GM23338 (cell line): ENCODE measurements at regions not wholly inside any gene's neighbourhood (a gene's known extent, or its start where the extent isn't known, plus 50 kb on each side); places are given as distances from the start of the nearest gene placed in this dataset.

Source experiments
- CTCF ChIP-seq, 2 experiments: fragments of 200-600 bp in 1 of 2; sonication (generic) in 1 of 2; conservative IDR thresholded peaks; 2 replicates each; pipeline versions ENCODE4 v1.5.1 to v1.6.1; 2016 to 2017; ENCODE audit warnings: antibody characterized with exemption in 2 of 2, low read depth in 2 of 2, mild to moderate bottlenecking in 2 of 2, moderate library complexity in 1 of 2
- JUNB ChIP-seq: IDR thresholded peaks from one replicate; pipeline ENCODE4 v1.6.1; 2016; ENCODE audit warnings: antibody characterized with exemption; ENCODE audit not compliant: unreplicated experiment
- POLR2AphosphoS5 ChIP-seq: IDR thresholded peaks from 2 replicates; pipeline ENCODE4 v1.6.1; 2016; ENCODE audit warnings: antibody characterized with exemption, low read depth
- ZNF331 ChIP-seq: fragments of 250-450 bp; sonication (Bioruptor Pico); IDR thresholded peaks from 2 replicates; pipeline ENCODE4 v1.5.0; 2020; ENCODE audit warnings: low read depth, mild to moderate bottlenecking, moderate library complexity
- TF ChIP-seq, protein P1 (sequence below): IDR thresholded peaks from one replicate; pipeline ENCODE4 v1.6.1; 2018; ENCODE audit warnings: antibody characterized with exemption; ENCODE audit not compliant: unreplicated experiment

- TF ChIP-seq CTCF (conservative IDR thresholded peaks at IDR 0.05; ENCODE audit: low read depth in 2 of 2) (no peak), POLR2AphosphoS5 (no peak), JUNB (no peak), ZNF331 (no peak)
- TF ChIP-seq, protein P1, sequence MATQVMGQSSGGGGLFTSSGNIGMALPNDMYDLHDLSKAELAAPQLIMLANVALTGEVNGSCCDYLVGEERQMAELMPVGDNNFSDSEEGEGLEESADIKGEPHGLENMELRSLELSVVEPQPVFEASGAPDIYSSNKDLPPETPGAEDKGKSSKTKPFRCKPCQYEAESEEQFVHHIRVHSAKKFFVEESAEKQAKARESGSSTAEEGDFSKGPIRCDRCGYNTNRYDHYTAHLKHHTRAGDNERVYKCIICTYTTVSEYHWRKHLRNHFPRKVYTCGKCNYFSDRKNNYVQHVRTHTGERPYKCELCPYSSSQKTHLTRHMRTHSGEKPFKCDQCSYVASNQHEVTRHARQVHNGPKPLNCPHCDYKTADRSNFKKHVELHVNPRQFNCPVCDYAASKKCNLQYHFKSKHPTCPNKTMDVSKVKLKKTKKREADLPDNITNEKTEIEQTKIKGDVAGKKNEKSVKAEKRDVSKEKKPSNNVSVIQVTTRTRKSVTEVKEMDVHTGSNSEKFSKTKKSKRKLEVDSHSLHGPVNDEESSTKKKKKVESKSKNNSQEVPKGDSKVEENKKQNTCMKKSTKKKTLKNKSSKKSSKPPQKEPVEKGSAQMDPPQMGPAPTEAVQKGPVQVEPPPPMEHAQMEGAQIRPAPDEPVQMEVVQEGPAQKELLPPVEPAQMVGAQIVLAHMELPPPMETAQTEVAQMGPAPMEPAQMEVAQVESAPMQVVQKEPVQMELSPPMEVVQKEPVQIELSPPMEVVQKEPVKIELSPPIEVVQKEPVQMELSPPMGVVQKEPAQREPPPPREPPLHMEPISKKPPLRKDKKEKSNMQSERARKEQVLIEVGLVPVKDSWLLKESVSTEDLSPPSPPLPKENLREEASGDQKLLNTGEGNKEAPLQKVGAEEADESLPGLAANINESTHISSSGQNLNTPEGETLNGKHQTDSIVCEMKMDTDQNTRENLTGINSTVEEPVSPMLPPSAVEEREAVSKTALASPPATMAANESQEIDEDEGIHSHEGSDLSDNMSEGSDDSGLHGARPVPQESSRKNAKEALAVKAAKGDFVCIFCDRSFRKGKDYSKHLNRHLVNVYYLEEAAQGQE, result no peak
These were observed 133.0 kb downstream of the MAD2L1 start for GRCh38 chr4:119933606-119934005.
